ENCODE measurements at regions not wholly inside any gene's neighbourhood (a gene's known extent, or its start where the extent isn't known, plus 50 kb on each side); places are given as distances from the start of the nearest gene placed in this dataset.

- DNase-seq (ENCODE audit: insufficient read length) (no peak), FAIRE-seq (no peak)
- TF ChIP-seq TAF1 (IDR thresholded peaks at IDR 0.05; ENCODE audit: borderline replicate concordance, low read depth, low read length) (no peak), POLR2A (IDR thresholded peaks at IDR 0.05; ENCODE audit: low read depth, low read length) (no peak), POLR2AphosphoS5 (IDR thresholded peaks at IDR 0.05; ENCODE audit: low read depth, low read length) (no peak)
Measured at GRCh38 chr14:55734731-55735130, 154.7 kb downstream of the KTN1 start.

GRCh38 chr14:55739967-55740648, 160.1 kb downstream of the KTN1 start:
- FAIRE-seq = no peak

GRCh38 chr14:55740649-55740989, 160.6 kb downstream of the KTN1 start:
- no peak for DNase-seq (ENCODE audit: insufficient read length)
- no peak for FAIRE-seq

More at GRCh38 chr14:55739967-55740648, 160.1 kb downstream of the KTN1 start:
- TF ChIP-seq POLR2AphosphoS5 (IDR thresholded peaks at IDR 0.05; ENCODE audit: low read depth, low read length) = no peak
- no peak for TF ChIP-seq POLR2A (IDR thresholded peaks at IDR 0.05; ENCODE audit: low read depth, low read length)
- TF ChIP-seq TAF1 (IDR thresholded peaks at IDR 0.05; ENCODE audit: borderline replicate concordance, low read depth, low read length) = no peak
- DNase-seq (ENCODE audit: insufficient read length) = no peak

GRCh38 chr14:55741240-55741639, 161.2 kb downstream of the KTN1 start:
- DNase-seq (ENCODE audit: insufficient read length) = no peak
- FAIRE-seq = no peak
- no peak for TF ChIP-seq POLR2AphosphoS5 (IDR thresholded peaks at IDR 0.05; ENCODE audit: low read depth, low read length)
- TF ChIP-seq POLR2A (IDR thresholded peaks at IDR 0.05; ENCODE audit: low read depth, low read length) = no peak
- TF ChIP-seq TAF1 (IDR thresholded peaks at IDR 0.05; ENCODE audit: borderline replicate concordance, low read depth, low read length) = no peak

More at GRCh38 chr14:55740649-55740989, 160.6 kb downstream of the KTN1 start:
- TF ChIP-seq TAF1 (IDR thresholded peaks at IDR 0.05; ENCODE audit: borderline replicate concordance, low read depth, low read length) = no peak
- no peak for TF ChIP-seq POLR2AphosphoS5 (IDR thresholded peaks at IDR 0.05; ENCODE audit: low read depth, low read length)
- TF ChIP-seq POLR2A (IDR thresholded peaks at IDR 0.05; ENCODE audit: low read depth, low read length) = no peak

GRCh38 chr14:55743551-55743950, 163.5 kb downstream of the KTN1 start:
- FAIRE-seq = no peak
- DNase-seq (ENCODE audit: insufficient read length) = no peak
- no peak for TF ChIP-seq POLR2AphosphoS5 (IDR thresholded peaks at IDR 0.05; ENCODE audit: low read depth, low read length)
- TF ChIP-seq TAF1 (IDR thresholded peaks at IDR 0.05; ENCODE audit: borderline replicate concordance, low read depth, low read length) = no peak
- TF ChIP-seq POLR2A (IDR thresholded peaks at IDR 0.05; ENCODE audit: low read depth, low read length) = no peak

- DNase-seq (ENCODE audit: insufficient read length) = no peak
- TF ChIP-seq POLR2AphosphoS5 (IDR thresholded peaks at IDR 0.05; ENCODE audit: low read depth, low read length) (no peak), TAF1 (IDR thresholded peaks at IDR 0.05; ENCODE audit: borderline replicate concordance, low read depth, low read length) (no peak)
- no peak for FAIRE-seq
Measured at GRCh38 chr14:55744321-55744720, 164.3 kb downstream of the KTN1 start.

- TF ChIP-seq POLR2A (IDR thresholded peaks at IDR 0.05; ENCODE audit: low read depth, low read length) (no peak), TAF1 (IDR thresholded peaks at IDR 0.05; ENCODE audit: borderline replicate concordance, low read depth, low read length) (no peak), POLR2AphosphoS5 (IDR thresholded peaks at IDR 0.05; ENCODE audit: low read depth, low read length) (no peak)
- FAIRE-seq (no peak), DNase-seq (ENCODE audit: insufficient read length) (no peak)
Measured at GRCh38 chr14:55745906-55746305, 165.9 kb downstream of the KTN1 start.

- FAIRE-seq = no peak
- TF ChIP-seq POLR2AphosphoS5 (IDR thresholded peaks at IDR 0.05; ENCODE audit: low read depth, low read length) (no peak), TAF1 (IDR thresholded peaks at IDR 0.05; ENCODE audit: borderline replicate concordance, low read depth, low read length) (no peak), POLR2A (IDR thresholded peaks at IDR 0.05; ENCODE audit: low read depth, low read length) (no peak)
- no peak for DNase-seq (ENCODE audit: insufficient read length)
Measured at GRCh38 chr14:55746558-55746957, 166.6 kb downstream of the KTN1 start.

- FAIRE-seq = no peak
Measured at GRCh38 chr14:55747186-55747585, 167.2 kb downstream of the KTN1 start.

GRCh38 chr14:55749201-55749812, 169.3 kb downstream of the KTN1 start:
- no peak for FAIRE-seq
- no peak for TF ChIP-seq POLR2A (IDR thresholded peaks at IDR 0.05; ENCODE audit: low read depth, low read length)
- TF ChIP-seq TAF1 (IDR thresholded peaks at IDR 0.05; ENCODE audit: borderline replicate concordance, low read depth, low read length) = no peak
- no peak for TF ChIP-seq POLR2AphosphoS5 (IDR thresholded peaks at IDR 0.05; ENCODE audit: low read depth, low read length)
- no peak for DNase-seq (ENCODE audit: insufficient read length)

More at GRCh38 chr14:55747186-55747585, 167.2 kb downstream of the KTN1 start:
- DNase-seq (ENCODE audit: insufficient read length) = no peak
- TF ChIP-seq TAF1 (IDR thresholded peaks at IDR 0.05; ENCODE audit: borderline replicate concordance, low read depth, low read length) (no peak), POLR2A (IDR thresholded peaks at IDR 0.05; ENCODE audit: low read depth, low read length) (no peak), POLR2AphosphoS5 (IDR thresholded peaks at IDR 0.05; ENCODE audit: low read depth, low read length) (no peak)

GRCh38 chr14:55749946-55750345, 169.9 kb downstream of the KTN1 start:
- DNase-seq (ENCODE audit: insufficient read length) = no peak
- no peak for FAIRE-seq

More at GRCh38 chr14:55749946-55750345, 169.9 kb downstream of the KTN1 start:
- TF ChIP-seq POLR2A (IDR thresholded peaks at IDR 0.05; ENCODE audit: low read depth, low read length) = no peak
- TF ChIP-seq TAF1 (IDR thresholded peaks at IDR 0.05; ENCODE audit: borderline replicate concordance, low read depth, low read length) = no peak
- no peak for TF ChIP-seq POLR2AphosphoS5 (IDR thresholded peaks at IDR 0.05; ENCODE audit: low read depth, low read length)
